Right lobe of liver (tissue), 6 donors: ENCODE measurements at regions not wholly inside any gene's neighbourhood (a gene's known extent, or its start where the extent isn't known, plus 50 kb on each side); places are given as distances from the start of the nearest gene placed in this dataset.

Experiments used
- ATAC-seq, 4 donors: fragments of 200-7000 bp; cut with Tn5 transposase; one replicate each; pipeline ENCODE4 v1.9.1; 2020; ENCODE audit warnings: mild to moderate bottlenecking in 4 of 4, moderate library complexity in 4 of 4
- DNase-seq, 3 donors: peaks; one replicate each; pipeline ENCODE4 v3.0.0-alpha.2; 2020
- H3K27ac ChIP-seq, 3 donors: fragments of 200-600 bp; one replicate each; pipeline ENCODE4 v1.8.0; 2022
- H3K27me3 ChIP-seq, 2 donors: fragments of 200-600 bp; one replicate each; pipeline ENCODE4 v1.8.0; 2022
- H3K36me3 ChIP-seq, 4 donors: fragments of 200-600 bp; sonication (generic) in 1 of 4; one replicate each; pipeline versions ENCODE4 v1.5.1 to v1.8.0; 2017 to 2022; ENCODE audit warnings: control low read depth in 1 of 4
- H3K4me1 ChIP-seq, 4 donors: fragments of 200-600 bp; sonication (generic) in 1 of 4; one replicate each; pipeline versions ENCODE4 v1.5.1 to v1.8.0; 2017 to 2022; ENCODE audit warnings: control low read depth in 1 of 4
- H3K4me3 ChIP-seq, 3 donors: fragments of 200-600 bp; one replicate each; pipeline ENCODE4 v1.8.0; 2022
- H3K9me3 ChIP-seq, 4 donors: fragments of 200-600 bp; sonication (generic) in 1 of 4; one replicate each; pipeline versions ENCODE4 v1.5.1 to v1.8.0; 2017 to 2022; ENCODE audit warnings: control low read depth in 1 of 4
- CTCF ChIP-seq, 4 donors: fragments of 200-600 bp in 3 of 4; fragments of 450-650 bp in 1 of 4; IDR thresholded peaks; one replicate each; pipeline versions ENCODE4 v1.5.1 to v1.8.0; 2016 to 2022; ENCODE audit warnings: antibody characterized with exemption in 4 of 4, mild to moderate bottlenecking in 2 of 4
- POLR2A ChIP-seq: fragments of 450-650 bp; IDR thresholded peaks from one replicate; pipeline ENCODE4 v1.6.1; 2017; ENCODE audit warnings: antibody characterized with exemption, mild to moderate bottlenecking
- WGBS: methylation state at CpG from one replicate; pipeline ENCODE4 v1.1.6; 2018; ENCODE audit warnings: low coverage, low lambda C conversion rate; ENCODE audit not compliant: insufficient coverage; ENCODE audit errors: missing lambda C conversion rate; 5-methylcytosine and 5-hydroxymethylcytosine counted together
- intact Hi-C, 2 donors: fragments of 100-400 bp; cut with DNase I; formaldehyde crosslinking; loops; one replicate each; pipeline versions ENCODE4 v1.11.2 to v1.14.1; 2022
- donor health status: DM: no; HTN: yes; CAD: no.
- donor health status: DM: no; HTN: no; CAD: no.
- donor health status: DM: no; HTN: no; CAD: no.
- donor health status: DM: no; HTN: yes; CAD: no.
- donor health status: DM: no; HTN: yes; CAD: no.

- intact Hi-C loops: no loop called here
- H3K36me3 ChIP-seq: no peaks in the 10 kb centered on the region
- 40% methylated on average over 4 of the region's 4 CpGs for WGBS
- ATAC-seq: no peak
- TF ChIP-seq POLR2A (no peak), CTCF (IDR thresholded peaks at IDR 0.05) (no peak)
- H3K27ac ChIP-seq: no peak overlapping the region
- H3K4me3 ChIP-seq: no peak overlapping the region
- no peak for DNase-seq
- H3K9me3 ChIP-seq: no peaks in the 10 kb centered on the region
- H3K27me3 ChIP-seq: no peaks in the 10 kb centered on the region
- no peaks in the 10 kb centered on the region for H3K4me1 ChIP-seq
These were observed 217.6 kb downstream of the TMEM182 start for GRCh38 chr2:102979429-102979828.

GRCh38 chr2:102983786-102984185 is 222.0 kb downstream of the TMEM182 start:
- DNase-seq (no peak), ATAC-seq (no peak)
- no peaks in the 10 kb centered on the region for H3K4me1 ChIP-seq
- no peaks in the 10 kb centered on the region for H3K9me3 ChIP-seq
- no peak overlapping the region for H3K27ac ChIP-seq
- WGBS: 58% methylated on average over 3 of the region's 3 CpGs
- intact Hi-C loops: no loop called here
- H3K27me3 ChIP-seq: no peaks in the 10 kb centered on the region
- TF ChIP-seq CTCF (IDR thresholded peaks at IDR 0.05) (no peak), POLR2A (no peak)
- no peak overlapping the region for H3K4me3 ChIP-seq
- H3K36me3 ChIP-seq: no peaks in the 10 kb centered on the region

- DNase-seq: no peak
- TF ChIP-seq POLR2A (no peak), CTCF (IDR thresholded peaks at IDR 0.05) (no peak)
- 40% methylated on average over 5 of the region's 5 CpGs for WGBS
- no peaks in the 10 kb centered on the region for H3K36me3 ChIP-seq
- no peak overlapping the region for H3K4me3 ChIP-seq
- intact Hi-C loops: no loop called here
- no peaks in the 10 kb centered on the region for H3K27me3 ChIP-seq
- ATAC-seq: no peak
- H3K9me3 ChIP-seq: no peaks in the 10 kb centered on the region
- no peaks in the 10 kb centered on the region for H3K4me1 ChIP-seq
- no peak overlapping the region for H3K27ac ChIP-seq
These were observed 225.1 kb downstream of the TMEM182 start for GRCh38 chr2:102986826-102987490.

- DNase-seq: no peak
- 84% methylated on average over 5 of the region's 5 CpGs for WGBS
- H3K4me3 ChIP-seq: no peak overlapping the region
These were observed 230.8 kb downstream of the TMEM182 start for GRCh38 chr2:102992607-102993006.

More at GRCh38 chr2:102992607-102993006, 230.8 kb downstream of the TMEM182 start:
- intact Hi-C loops: no loop called here
- TF ChIP-seq CTCF (IDR thresholded peaks at IDR 0.05) (no peak), POLR2A (no peak)
- Histone ChIP-seq H3K27ac (no peak overlapping the region), H3K27me3 (no peaks in the 10 kb centered on the region), H3K9me3 (no peaks in the 10 kb centered on the region), H3K36me3 (no peaks in the 10 kb centered on the region), H3K4me1 (no peaks in the 10 kb centered on the region)
- ATAC-seq: no peak
